ENCODE measurements at regions not wholly inside any gene's neighbourhood (a gene's known extent, or its start where the extent isn't known, plus 50 kb on each side); places are given as distances from the start of the nearest gene placed in this dataset.
A peak's percentile ranks its signal among the peaks of the same experiment; 100 is the strongest.

- no peak overlapping the region for H3K27ac ChIP-seq (ENCODE audit: low read depth in 1 of 3, low read length in 2 of 3)
- DNase-seq (no peak), FAIRE-seq (no peak)
These were observed 124.0 kb upstream of the PMFBP1 start for GRCh38 chr16:72295914-72296313.

DNA sequence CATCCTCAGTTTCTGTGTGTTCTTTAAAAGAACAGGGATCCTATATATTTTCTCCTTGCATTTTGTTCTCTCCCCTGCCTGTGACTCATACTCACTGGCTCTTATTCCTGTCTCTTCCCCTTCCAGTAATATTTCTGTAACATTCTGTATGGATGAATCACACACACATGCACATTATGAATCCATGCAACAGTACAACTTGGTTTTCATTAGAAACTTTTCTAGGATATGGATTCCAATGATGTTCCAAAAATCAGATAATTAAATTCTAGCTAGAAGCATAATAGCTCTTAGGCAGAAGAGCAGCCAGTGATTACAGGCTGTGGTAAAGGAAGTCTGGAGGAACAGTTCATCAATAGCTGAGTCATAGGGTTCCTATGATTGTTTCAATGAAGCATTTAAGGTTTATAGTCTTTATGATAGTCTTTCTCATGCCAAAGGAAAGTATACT is 119.6 kb upstream of the PMFBP1 start:
- no peaks in the 10 kb centered on the region for H3K4me1 ChIP-seq (ENCODE audit: control insufficient read depth in 3 of 3, insufficient read depth in 2 of 3, low read depth in 1 of 3, low read length in 2 of 3)
- H3K9me3 ChIP-seq (ENCODE audit: control insufficient read depth in 2 of 2, insufficient read depth in 1 of 2, low read depth in 1 of 2, low read length in 1 of 2): no peaks in the 10 kb centered on the region
- H3K27ac ChIP-seq (ENCODE audit: low read depth in 1 of 3, low read length in 2 of 3): no peak overlapping the region
- H3K4me3 ChIP-seq (ENCODE audit: low read depth in 1 of 3, low read length in 3 of 3): no peak overlapping the region
- DNase-seq (peak in 1 of 2 donors; percentile 32), FAIRE-seq (no peak)
- H3K36me3 ChIP-seq (ENCODE audit: control insufficient read depth in 3 of 3, insufficient read depth in 2 of 3, low read depth in 1 of 3, low read length in 3 of 3): no peaks in the 10 kb centered on the region
- H3K27me3 ChIP-seq (ENCODE audit: control insufficient read depth in 3 of 3, insufficient read depth in 3 of 3, low read length in 3 of 3): peaks cover 0 to 4% (median 0%) of the 10 kb centered on the region in 3 donors

More at GRCh38 chr16:72295914-72296313, 124.0 kb upstream of the PMFBP1 start:
- H3K36me3 ChIP-seq (ENCODE audit: control insufficient read depth in 3 of 3, insufficient read depth in 2 of 3, low read depth in 1 of 3, low read length in 3 of 3): no peaks in the 10 kb centered on the region
- H3K27me3 ChIP-seq (ENCODE audit: control insufficient read depth in 3 of 3, insufficient read depth in 3 of 3, low read length in 3 of 3): peaks cover 0 to 17% (median 0%) of the 10 kb centered on the region in 3 donors
- H3K4me3 ChIP-seq (ENCODE audit: low read depth in 1 of 3, low read length in 3 of 3): no peak overlapping the region
- H3K4me1 ChIP-seq (ENCODE audit: control insufficient read depth in 3 of 3, insufficient read depth in 2 of 3, low read depth in 1 of 3, low read length in 2 of 3): peaks cover 0 to 5% (median 0%) of the 10 kb centered on the region in 3 donors
- peaks cover 0 to 3% of the 10 kb centered on the region in 2 donors for H3K9me3 ChIP-seq (ENCODE audit: control insufficient read depth in 2 of 2, insufficient read depth in 1 of 2, low read depth in 1 of 2, low read length in 1 of 2)

- H3K27me3 ChIP-seq (ENCODE audit: control insufficient read depth in 3 of 3, insufficient read depth in 3 of 3, low read length in 3 of 3): peaks cover 0 to 2% (median 0%) of the 10 kb centered on the region in 3 donors
- no peaks in the 10 kb centered on the region for H3K4me1 ChIP-seq (ENCODE audit: control insufficient read depth in 3 of 3, insufficient read depth in 2 of 3, low read depth in 1 of 3, low read length in 2 of 3)
- no peak overlapping the region for H3K4me3 ChIP-seq (ENCODE audit: low read depth in 1 of 3, low read length in 3 of 3)
- FAIRE-seq (no peak), DNase-seq (no peak)
- H3K27ac ChIP-seq (ENCODE audit: low read depth in 1 of 3, low read length in 2 of 3): no peak overlapping the region
- H3K36me3 ChIP-seq (ENCODE audit: control insufficient read depth in 3 of 3, insufficient read depth in 2 of 3, low read depth in 1 of 3, low read length in 3 of 3): no peaks in the 10 kb centered on the region
- H3K9me3 ChIP-seq (ENCODE audit: control insufficient read depth in 2 of 2, insufficient read depth in 1 of 2, low read depth in 1 of 2, low read length in 1 of 2): no peaks in the 10 kb centered on the region
- WGBS, 3 donors: 87 to 93% (median 91%) methylated on average over 3 of the region's 3 CpGs
These were observed 119.2 kb upstream of the PMFBP1 start for GRCh38 chr16:72291121-72291520.

GRCh38 chr16:72287649-72288048 is 115.7 kb upstream of the PMFBP1 start:
- no peak overlapping the region for H3K4me3 ChIP-seq (ENCODE audit: low read depth in 1 of 3, low read length in 3 of 3)
- DNase-seq (no peak), FAIRE-seq (no peak)
- H3K27ac ChIP-seq (ENCODE audit: low read depth in 1 of 3, low read length in 2 of 3): no peak overlapping the region
- no peaks in the 10 kb centered on the region for H3K9me3 ChIP-seq (ENCODE audit: control insufficient read depth in 2 of 2, insufficient read depth in 1 of 2, low read depth in 1 of 2, low read length in 1 of 2)
- no peaks in the 10 kb centered on the region for H3K4me1 ChIP-seq (ENCODE audit: control insufficient read depth in 3 of 3, insufficient read depth in 2 of 3, low read depth in 1 of 3, low read length in 2 of 3)
- no peaks in the 10 kb centered on the region for H3K36me3 ChIP-seq (ENCODE audit: control insufficient read depth in 3 of 3, insufficient read depth in 2 of 3, low read depth in 1 of 3, low read length in 3 of 3)
- H3K27me3 ChIP-seq (ENCODE audit: control insufficient read depth in 3 of 3, insufficient read depth in 3 of 3, low read length in 3 of 3): no peaks in the 10 kb centered on the region

GRCh38 chr16:72286936-72287620 is 115.1 kb upstream of the PMFBP1 start:
- DNase-seq: no peak
- FAIRE-seq: no peak
- Histone ChIP-seq H3K36me3 (ENCODE audit: control insufficient read depth in 3 of 3, insufficient read depth in 2 of 3, low read depth in 1 of 3, low read length in 3 of 3) (no peaks in the 10 kb centered on the region), H3K9me3 (ENCODE audit: control insufficient read depth in 2 of 2, insufficient read depth in 1 of 2, low read depth in 1 of 2, low read length in 1 of 2) (no peaks in the 10 kb centered on the region), H3K27me3 (ENCODE audit: control insufficient read depth in 3 of 3, insufficient read depth in 3 of 3, low read length in 3 of 3) (no peaks in the 10 kb centered on the region), H3K4me3 (ENCODE audit: low read depth in 1 of 3, low read length in 3 of 3) (no peak overlapping the region), H3K4me1 (ENCODE audit: control insufficient read depth in 3 of 3, insufficient read depth in 2 of 3, low read depth in 1 of 3, low read length in 2 of 3) (no peaks in the 10 kb centered on the region), H3K27ac (ENCODE audit: low read depth in 1 of 3, low read length in 2 of 3) (no peak overlapping the region)
- 94 to 96% (median 96%) methylated on average over 3 of the region's 3 CpGs for WGBS, 3 donors

- Histone ChIP-seq H3K4me3 (ENCODE audit: low read depth in 1 of 3, low read length in 3 of 3) (no peak overlapping the region), H3K36me3 (ENCODE audit: control insufficient read depth in 3 of 3, insufficient read depth in 2 of 3, low read depth in 1 of 3, low read length in 3 of 3) (no peaks in the 10 kb centered on the region), H3K4me1 (ENCODE audit: control insufficient read depth in 3 of 3, insufficient read depth in 2 of 3, low read depth in 1 of 3, low read length in 2 of 3) (no peaks in the 10 kb centered on the region), H3K27ac (ENCODE audit: low read depth in 1 of 3, low read length in 2 of 3) (no peak overlapping the region), H3K27me3 (ENCODE audit: control insufficient read depth in 3 of 3, insufficient read depth in 3 of 3, low read length in 3 of 3) (no peaks in the 10 kb centered on the region), H3K9me3 (ENCODE audit: control insufficient read depth in 2 of 2, insufficient read depth in 1 of 2, low read depth in 1 of 2, low read length in 1 of 2) (no peaks in the 10 kb centered on the region)
- DNase-seq: no peak
- FAIRE-seq: no peak
- WGBS, 3 donors: 87 to 93% (median 88%) methylated on average over 6 of the region's 6 CpGs
These were observed 113.8 kb upstream of the PMFBP1 start for GRCh38 chr16:72285728-72286127.

- DNase-seq (no peak), FAIRE-seq (no peak)
- Histone ChIP-seq H3K9me3 (ENCODE audit: control insufficient read depth in 2 of 2, insufficient read depth in 1 of 2, low read depth in 1 of 2, low read length in 1 of 2) (no peaks in the 10 kb centered on the region), H3K27ac (ENCODE audit: low read depth in 1 of 3, low read length in 2 of 3) (no peak overlapping the region), H3K27me3 (ENCODE audit: control insufficient read depth in 3 of 3, insufficient read depth in 3 of 3, low read length in 3 of 3) (no peaks in the 10 kb centered on the region), H3K4me3 (ENCODE audit: low read depth in 1 of 3, low read length in 3 of 3) (no peak overlapping the region), H3K4me1 (ENCODE audit: control insufficient read depth in 3 of 3, insufficient read depth in 2 of 3, low read depth in 1 of 3, low read length in 2 of 3) (no peaks in the 10 kb centered on the region), H3K36me3 (ENCODE audit: control insufficient read depth in 3 of 3, insufficient read depth in 2 of 3, low read depth in 1 of 3, low read length in 3 of 3) (no peaks in the 10 kb centered on the region)
- 92 to 98% (median 93%) methylated on average over 5 of the region's 5 CpGs for WGBS, 3 donors
These were observed 113.4 kb upstream of the PMFBP1 start for GRCh38 chr16:72285324-72285723.

DNA sequence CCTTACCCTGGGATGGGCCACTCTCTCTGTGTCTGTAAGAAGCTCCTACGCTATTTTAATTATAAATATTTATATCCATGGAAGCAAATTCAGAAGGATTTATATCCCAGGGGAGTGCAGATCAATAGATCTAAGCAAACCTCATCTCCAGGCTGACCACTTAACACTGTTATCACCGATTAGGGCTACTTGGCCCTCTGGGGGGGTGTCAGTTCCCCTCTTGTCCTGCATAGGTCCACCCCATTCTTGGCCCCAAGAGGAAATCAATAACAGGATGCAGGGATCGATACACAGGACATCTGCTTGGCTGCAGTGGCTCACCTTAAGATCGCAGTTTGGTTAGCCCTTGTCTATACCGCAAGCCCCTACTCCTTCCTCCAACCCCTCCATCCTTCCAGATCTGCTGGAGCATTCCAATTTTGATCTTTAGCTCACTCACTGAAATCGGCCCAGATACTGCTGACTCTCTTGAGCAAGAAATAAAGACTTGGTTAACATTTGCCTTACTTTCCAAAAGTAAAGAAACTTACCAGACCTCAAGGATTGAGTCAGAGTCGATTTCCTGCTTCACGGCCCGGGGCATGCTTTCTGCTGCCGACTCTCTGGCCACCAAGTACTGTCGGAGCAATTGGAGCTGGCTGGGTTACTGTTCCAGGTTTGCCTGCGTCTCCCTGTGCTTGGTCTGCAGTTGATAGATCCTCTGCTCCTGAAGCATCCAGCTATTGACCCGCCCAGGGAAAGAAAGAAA is 112.3 kb upstream of the PMFBP1 start:
- no peaks in the 10 kb centered on the region for H3K9me3 ChIP-seq (ENCODE audit: control insufficient read depth in 2 of 2, insufficient read depth in 1 of 2, low read depth in 1 of 2, low read length in 1 of 2)
- H3K4me3 ChIP-seq (ENCODE audit: low read depth in 1 of 3, low read length in 3 of 3): no peak overlapping the region
- WGBS, 3 donors: 91 to 94% (median 92%) methylated on average over 13 of the region's 13 CpGs
- H3K4me1 ChIP-seq (ENCODE audit: control insufficient read depth in 3 of 3, insufficient read depth in 2 of 3, low read depth in 1 of 3, low read length in 2 of 3): no peaks in the 10 kb centered on the region
- FAIRE-seq (no peak), DNase-seq (no peak)
- H3K36me3 ChIP-seq (ENCODE audit: control insufficient read depth in 3 of 3, insufficient read depth in 2 of 3, low read depth in 1 of 3, low read length in 3 of 3): no peaks in the 10 kb centered on the region
- no peaks in the 10 kb centered on the region for H3K27me3 ChIP-seq (ENCODE audit: control insufficient read depth in 3 of 3, insufficient read depth in 3 of 3, low read length in 3 of 3)
- no peak overlapping the region for H3K27ac ChIP-seq (ENCODE audit: low read depth in 1 of 3, low read length in 2 of 3)
